Spleen (tissue), 11 donors: ENCODE measurements at regions not wholly inside any gene's neighbourhood (a gene's known extent, or its start where the extent isn't known, plus 50 kb on each side); places are given as distances from the start of the nearest gene placed in this dataset.

Experiments
- DNase-seq: peaks from one replicate; pipeline ENCODE4 v3.0.0-alpha.2; 2020
- H3K27ac ChIP-seq, 8 donors: fragments of 200-600 bp; sonication (generic) in 7 of 8; 1 replicate in 4 of 8; 2 replicates in 4 of 8; pipeline versions ENCODE4 v1.5.0 to v1.8.0; 2016 to 2021; ENCODE audit warnings: inconsistent platforms in 4 of 8, mild to moderate bottlenecking in 4 of 8, moderate library complexity in 1 of 8
- H3K27me3 ChIP-seq, 7 donors: fragments of 200-600 bp; sonication (generic) in 6 of 7; replicated peaks in 1 of 7; 1 replicate in 4 of 7; 2 replicates in 3 of 7; pipeline versions ENCODE4 v1.5.0 to v1.8.0; 2016 to 2021; ENCODE audit warnings: inconsistent platforms in 3 of 7, mild to moderate bottlenecking in 1 of 7
- H3K36me3 ChIP-seq, 6 donors: fragments of 200-600 bp; sonication (generic) in 5 of 6; 1 replicate in 4 of 6; 2 replicates in 2 of 6; pipeline versions ENCODE4 v1.5.0 to v1.8.0; 2016 to 2021; ENCODE audit warnings: inconsistent platforms in 2 of 6
- H3K4me1 ChIP-seq, 6 donors: fragments of 200-600 bp; sonication (generic) in 5 of 6; 1 replicate in 3 of 6; 2 replicates in 3 of 6; pipeline versions ENCODE4 v1.5.0 to v1.8.0; 2016 to 2021; ENCODE audit warnings: inconsistent platforms in 3 of 6
- H3K4me3 ChIP-seq, 8 donors: fragments of 200-600 bp; sonication (generic) in 7 of 8; 1 replicate in 4 of 8; 2 replicates in 4 of 8; pipeline versions ENCODE4 v1.5.0 to v1.8.0; 2016 to 2021; ENCODE audit warnings: inconsistent platforms in 4 of 8, mild to moderate bottlenecking in 4 of 8, moderate library complexity in 2 of 8
- H3K9me3 ChIP-seq, 8 donors: fragments of 200-600 bp; sonication (generic) in 7 of 8; 1 replicate in 4 of 8; 2 replicates in 4 of 8; pipeline versions ENCODE4 v1.5.0 to v1.8.0; 2016 to 2021; ENCODE audit warnings: inconsistent platforms in 4 of 8
- POLR2A ChIP-seq, 3 donors: fragments of 450-650 bp; IDR thresholded peaks; one replicate each; pipeline ENCODE4 v1.5.1; 2017; ENCODE audit warnings: antibody characterized with exemption in 3 of 3, mild to moderate bottlenecking in 1 of 3
- POLR2AphosphoS5 ChIP-seq, 3 donors: sonication (generic); formaldehyde crosslinking; IDR thresholded peaks; one replicate each; pipeline ENCODE4 v1.5.1; 2017; ENCODE audit warnings: antibody characterized with exemption in 3 of 3
- WGBS, 5 donors: extraction: QIAGEN DNeasy Blood & Tissue Kit in 3 of 5; methylation state at CpG; one replicate each; pipeline versions ENCODE4 v1.1.5 to v1.1.7; 2013 to 2018; 5-methylcytosine and 5-hydroxymethylcytosine counted together
- intact Hi-C: fragments of 100-400 bp; cut with DNase I; formaldehyde crosslinking; loops from one replicate; pipeline ENCODE4 v1.15.0; 2023; ENCODE audit warnings: low total_unique reads
- TF ChIP-seq, protein P1 (sequence below), 11 experiments: fragments of 200-600 bp in 7 of 11; fragments of 450-650 bp in 4 of 11; sonication (generic) in 4 of 11; IDR thresholded peaks in 8 of 11; conservative IDR thresholded peaks in 3 of 11; 1 replicate in 7 of 11; 2 replicates in 4 of 11; pipeline versions ENCODE4 v1.4.0 to v1.8.0; 2016 to 2021; ENCODE audit warnings: antibody characterized with exemption in 11 of 11, inconsistent platforms in 4 of 11, mild to moderate bottlenecking in 1 of 11
- donor health status: healthy with polysubstance abuse.
- donor health status: DM: no; HTN: no; CAD: no; lungs with moderate emphysema.
- donor health status: DM: no; HTN: no; CAD: no.
- donor health status: Bipolar disorder and iron deficiency.
- donor health status: healthy.
- donor health status: DM: no; HTN: no; CAD: no.
- donor health status: DM: yes; HTN: yes; CAD: no.

DNA sequence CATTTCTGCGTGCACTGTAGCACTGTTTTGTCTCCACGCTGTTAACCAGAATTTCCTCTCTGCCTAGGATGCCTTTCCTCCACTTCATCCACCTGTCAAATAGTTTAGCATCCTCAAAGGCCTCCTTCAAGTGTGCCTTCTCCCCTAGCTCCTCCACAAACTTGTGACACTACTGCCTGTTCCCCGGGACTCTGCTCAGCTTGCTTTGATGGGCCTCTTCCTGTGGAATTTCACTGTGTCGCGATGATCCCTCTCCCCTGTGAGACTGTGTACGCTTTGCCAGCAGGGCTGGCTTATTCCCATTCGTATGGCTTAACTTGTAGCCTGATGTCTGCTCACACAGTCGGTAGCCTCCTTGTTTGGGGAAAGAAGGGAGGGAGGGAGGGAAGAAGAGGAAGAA is 426.8 kb downstream of the VRK1 start:
- TF ChIP-seq POLR2A (IDR thresholded peaks at IDR 0.05) (no peak), POLR2AphosphoS5 (IDR thresholded peaks at IDR 0.05) (no peak)
- TF ChIP-seq, protein P1, sequence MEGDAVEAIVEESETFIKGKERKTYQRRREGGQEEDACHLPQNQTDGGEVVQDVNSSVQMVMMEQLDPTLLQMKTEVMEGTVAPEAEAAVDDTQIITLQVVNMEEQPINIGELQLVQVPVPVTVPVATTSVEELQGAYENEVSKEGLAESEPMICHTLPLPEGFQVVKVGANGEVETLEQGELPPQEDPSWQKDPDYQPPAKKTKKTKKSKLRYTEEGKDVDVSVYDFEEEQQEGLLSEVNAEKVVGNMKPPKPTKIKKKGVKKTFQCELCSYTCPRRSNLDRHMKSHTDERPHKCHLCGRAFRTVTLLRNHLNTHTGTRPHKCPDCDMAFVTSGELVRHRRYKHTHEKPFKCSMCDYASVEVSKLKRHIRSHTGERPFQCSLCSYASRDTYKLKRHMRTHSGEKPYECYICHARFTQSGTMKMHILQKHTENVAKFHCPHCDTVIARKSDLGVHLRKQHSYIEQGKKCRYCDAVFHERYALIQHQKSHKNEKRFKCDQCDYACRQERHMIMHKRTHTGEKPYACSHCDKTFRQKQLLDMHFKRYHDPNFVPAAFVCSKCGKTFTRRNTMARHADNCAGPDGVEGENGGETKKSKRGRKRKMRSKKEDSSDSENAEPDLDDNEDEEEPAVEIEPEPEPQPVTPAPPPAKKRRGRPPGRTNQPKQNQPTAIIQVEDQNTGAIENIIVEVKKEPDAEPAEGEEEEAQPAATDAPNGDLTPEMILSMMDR (IDR thresholded peaks at IDR 0.05 in 8 of 11, conservative IDR thresholded peaks at IDR 0.05 in 3 of 11), result no peak
- Histone ChIP-seq H3K4me3 (no peak overlapping the region), H3K4me1 (peaks cover 3 to 11% (median 8%) of the 10 kb centered on the region in 6 donors), H3K27ac (no peak overlapping the region), H3K9me3 (no peaks in the 10 kb centered on the region), H3K36me3 (no peaks in the 10 kb centered on the region), H3K27me3 (peaks cover 0 to 46% (median 11%) of the 10 kb centered on the region in 7 donors)
- intact Hi-C loops, result no loop called here
- DNase-seq, result no peak
- 36 to 43% (median 39%) methylated on average over 8 of the region's 8 CpGs for WGBS, 5 donors

DNA sequence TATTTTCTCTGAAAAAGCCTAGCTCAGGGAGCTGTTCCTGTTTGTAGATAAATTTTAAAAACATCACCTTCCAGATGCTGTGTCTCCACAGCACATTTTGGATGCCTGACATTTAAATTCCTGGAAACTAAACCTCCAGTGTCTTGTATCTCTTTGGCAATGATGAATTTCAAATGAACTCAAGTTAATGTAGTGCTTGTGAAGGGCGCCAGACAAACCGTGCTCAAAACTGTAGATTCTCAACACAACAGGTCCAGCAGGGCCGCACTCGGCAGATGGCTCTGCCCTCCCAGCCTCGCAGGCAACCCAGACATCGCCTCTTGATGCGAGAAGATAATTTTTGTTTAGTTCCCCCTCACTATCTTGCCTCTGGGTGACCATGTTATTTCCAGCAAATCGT is 432.9 kb downstream of the VRK1 start:
- H3K27ac ChIP-seq, result no peak overlapping the region
- WGBS, 5 donors, result 91 to 94% (median 92%) methylated on average over 8 of the region's 8 CpGs
- H3K27me3 ChIP-seq, result peaks cover 0 to 5% (median 0%) of the 10 kb centered on the region in 7 donors
- no peaks in the 10 kb centered on the region for H3K36me3 ChIP-seq
- no peaks in the 10 kb centered on the region for H3K4me1 ChIP-seq
- no peak overlapping the region for H3K4me3 ChIP-seq
- TF ChIP-seq, protein P1 (IDR thresholded peaks at IDR 0.05 in 8 of 11, conservative IDR thresholded peaks at IDR 0.05 in 3 of 11), result no peak
- TF ChIP-seq POLR2AphosphoS5 (IDR thresholded peaks at IDR 0.05), result no peak
- intact Hi-C loops, result no loop called here
- no peaks in the 10 kb centered on the region for H3K9me3 ChIP-seq
- DNase-seq, result no peak

DNA sequence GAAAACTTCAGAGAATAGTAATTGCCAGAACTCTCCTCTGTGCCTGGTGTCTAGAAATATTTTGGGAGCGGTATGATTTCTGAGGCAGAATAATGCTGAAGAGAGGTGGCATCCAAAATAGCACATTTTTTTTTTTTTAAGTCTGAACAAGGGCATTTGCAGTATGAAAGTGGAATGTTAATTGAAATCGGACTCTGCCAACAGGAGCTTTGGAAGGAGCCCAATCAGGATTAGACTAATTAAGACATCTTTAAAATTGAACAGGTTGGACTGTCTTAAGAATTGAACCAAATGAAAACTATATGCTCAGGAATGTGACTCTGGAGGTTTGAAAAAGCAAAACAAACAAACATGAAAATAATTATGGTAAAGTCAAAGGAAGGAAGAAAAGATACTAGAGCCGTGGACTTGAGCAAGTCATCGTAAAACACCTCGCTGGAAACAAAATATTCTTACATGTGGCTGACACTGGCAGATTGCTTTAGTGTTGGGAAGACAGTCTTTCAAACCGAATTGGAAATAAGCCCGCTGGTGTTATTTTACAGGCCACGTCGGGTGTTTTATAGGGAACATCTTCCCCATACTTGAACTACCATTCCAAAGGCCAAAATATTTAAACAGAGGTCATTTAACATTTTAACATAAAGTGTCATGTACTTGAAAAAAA is 436.3 kb downstream of the VRK1 start:
- H3K4me3 ChIP-seq, result no peak overlapping the region
- no peaks in the 10 kb centered on the region for H3K36me3 ChIP-seq
- H3K27ac ChIP-seq, result no peak overlapping the region
- no peak for DNase-seq
- H3K9me3 ChIP-seq, result no peaks in the 10 kb centered on the region
- H3K27me3 ChIP-seq, result peaks cover 0 to 21% (median 0%) of the 10 kb centered on the region in 7 donors
- 76 to 83% (median 80%) methylated on average over 9 of the region's 9 CpGs for WGBS, 5 donors
- intact Hi-C loops, result no loop called here
- TF ChIP-seq POLR2A (IDR thresholded peaks at IDR 0.05) (no peak), POLR2AphosphoS5 (IDR thresholded peaks at IDR 0.05) (no peak)
- TF ChIP-seq, protein P1 (IDR thresholded peaks at IDR 0.05 in 8 of 11, conservative IDR thresholded peaks at IDR 0.05 in 3 of 11), result no peak
- no peaks in the 10 kb centered on the region for H3K4me1 ChIP-seq

DNA sequence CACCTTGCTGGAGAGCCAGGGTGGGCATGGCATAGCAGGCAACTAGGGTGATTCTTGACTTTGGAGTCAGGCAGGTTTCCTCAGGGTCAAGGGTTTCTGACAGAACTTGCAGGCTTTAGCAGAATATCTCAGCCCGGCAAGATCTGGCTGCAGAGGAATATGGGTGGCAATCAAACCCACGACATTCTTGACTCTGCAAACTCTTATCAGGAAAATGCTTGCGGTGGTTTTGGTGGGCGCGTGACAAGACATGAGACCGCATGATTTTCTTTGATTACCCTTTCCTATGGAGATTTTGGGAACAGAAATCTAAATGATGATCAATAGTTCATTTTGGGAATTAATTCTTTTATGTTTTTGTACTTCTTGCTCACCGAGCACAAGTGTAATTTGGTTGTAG is 449.5 kb downstream of the VRK1 start:
- no peak for TF ChIP-seq POLR2AphosphoS5 (IDR thresholded peaks at IDR 0.05)
- no peak for TF ChIP-seq POLR2A (IDR thresholded peaks at IDR 0.05)
- TF ChIP-seq, protein P1 (IDR thresholded peaks at IDR 0.05 in 8 of 11, conservative IDR thresholded peaks at IDR 0.05 in 3 of 11), result no peak
- intact Hi-C loops, result no loop called here
- no peak overlapping the region for H3K4me3 ChIP-seq
- H3K27me3 ChIP-seq, result peaks cover 0 to 9% (median 0%) of the 10 kb centered on the region in 7 donors
- H3K4me1 ChIP-seq, result peaks cover 0 to 7% (median 2%) of the 10 kb centered on the region in 6 donors
- no peak overlapping the region for H3K27ac ChIP-seq
- no peak for DNase-seq
- WGBS, 5 donors, result 85 to 95% (median 91%) methylated on average over 7 of the region's 7 CpGs
- no peaks in the 10 kb centered on the region for H3K36me3 ChIP-seq
- H3K9me3 ChIP-seq, result no peaks in the 10 kb centered on the region
